DND-41 (cell line): ENCODE measurements at regions not wholly inside any gene's neighbourhood (a gene's known extent, or its start where the extent isn't known, plus 50 kb on each side); places are given as distances from the start of the nearest gene placed in this dataset.

Experiments
- CTCF ChIP-seq: IDR thresholded peaks from 2 replicates; pipeline ENCODE4 v1.5.1; 2012; ENCODE audit warnings: borderline replicate concordance, low read length, moderate library complexity, mild to moderate bottlenecking; ENCODE audit not compliant: poor library complexity, severe bottlenecking; ENCODE audit errors: extremely low read depth
- EZH2 ChIP-seq: IDR thresholded peaks from 3 replicates; pipeline ENCODE4 v1.6.1; 2012; ENCODE audit warnings: borderline replicate concordance, low read depth, mild to moderate bottlenecking, moderate library complexity, low read length, inconsistent platforms; ENCODE audit not compliant: severe bottlenecking

DNA sequence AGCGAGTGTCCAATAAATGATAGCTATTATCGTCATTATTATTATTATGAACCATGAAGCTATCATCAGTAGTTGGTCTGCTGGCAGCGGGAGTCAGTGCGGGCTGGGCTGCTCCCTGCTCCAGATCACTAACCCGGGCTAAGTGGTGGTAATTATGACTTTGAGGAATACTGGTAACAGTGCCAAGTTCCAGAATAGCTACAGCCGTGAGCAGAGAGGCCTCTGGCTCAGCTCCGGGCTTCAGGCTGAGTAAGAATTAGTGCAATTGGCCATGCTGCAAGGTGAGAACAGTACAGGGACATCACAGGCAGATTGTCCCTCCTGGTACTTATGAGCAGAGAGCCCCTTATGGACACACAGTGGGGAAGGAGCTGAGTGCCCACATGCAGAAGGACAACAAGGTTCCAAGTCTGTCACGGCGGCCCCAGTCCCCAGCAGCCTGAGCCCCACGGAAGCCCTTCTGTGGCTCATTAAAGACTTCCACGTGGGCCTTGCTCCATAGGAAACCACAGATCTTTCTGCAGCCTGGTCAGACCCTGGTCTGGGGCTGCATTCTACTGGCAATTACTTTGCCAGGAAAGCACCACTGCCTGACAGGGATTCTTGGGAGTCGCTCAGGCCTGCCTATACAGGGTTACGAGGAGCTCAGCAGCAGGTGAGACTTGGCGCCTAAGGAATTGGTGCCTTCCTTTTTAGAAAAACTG lies 235.1 kb downstream of the RRAGC start:
- TF ChIP-seq CTCF (no peak), EZH2 (no peak)
